Loucy (cell line): ENCODE measurements at regions not wholly inside any gene's neighbourhood (a gene's known extent, or its start where the extent isn't known, plus 50 kb on each side); places are given as distances from the start of the nearest gene placed in this dataset.

Source experiments
- EZH2phosphoT487 ChIP-seq: fragments of 200-600 bp; IDR thresholded peaks from 2 replicates; pipeline ENCODE4 v1.6.1; 2018; ENCODE audit warnings: antibody characterized with exemption, mild to moderate bottlenecking, moderate library complexity, borderline replicate concordance
- TF ChIP-seq, protein P1 (sequence below): fragments of 200-600 bp; sonication (generic); conservative IDR thresholded peaks from 2 replicates; pipeline ENCODE4 v1.5.1; 2014; ENCODE audit warnings: mild to moderate bottlenecking, antibody characterized with exemption, low read length

DNA sequence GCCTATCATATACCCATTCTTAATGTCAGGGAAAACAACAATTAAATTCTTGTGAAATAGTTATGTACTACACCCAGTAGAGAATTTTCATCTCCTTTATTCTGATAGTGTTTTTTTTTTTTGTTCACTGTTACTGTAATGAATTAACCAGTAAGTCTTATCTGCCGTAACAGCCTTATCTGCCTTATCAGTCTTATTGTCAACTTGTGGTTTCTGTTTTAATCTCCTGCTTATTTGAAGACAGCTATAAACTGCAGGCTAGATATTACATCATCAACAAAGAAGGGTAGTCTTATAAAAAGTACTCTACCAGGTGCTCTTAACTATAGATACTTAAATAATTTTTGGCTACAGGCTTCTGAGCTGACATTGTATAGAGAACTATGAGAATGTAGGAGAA, 79.5 kb downstream of the MAGEB5 start:
- TF ChIP-seq, protein P1, sequence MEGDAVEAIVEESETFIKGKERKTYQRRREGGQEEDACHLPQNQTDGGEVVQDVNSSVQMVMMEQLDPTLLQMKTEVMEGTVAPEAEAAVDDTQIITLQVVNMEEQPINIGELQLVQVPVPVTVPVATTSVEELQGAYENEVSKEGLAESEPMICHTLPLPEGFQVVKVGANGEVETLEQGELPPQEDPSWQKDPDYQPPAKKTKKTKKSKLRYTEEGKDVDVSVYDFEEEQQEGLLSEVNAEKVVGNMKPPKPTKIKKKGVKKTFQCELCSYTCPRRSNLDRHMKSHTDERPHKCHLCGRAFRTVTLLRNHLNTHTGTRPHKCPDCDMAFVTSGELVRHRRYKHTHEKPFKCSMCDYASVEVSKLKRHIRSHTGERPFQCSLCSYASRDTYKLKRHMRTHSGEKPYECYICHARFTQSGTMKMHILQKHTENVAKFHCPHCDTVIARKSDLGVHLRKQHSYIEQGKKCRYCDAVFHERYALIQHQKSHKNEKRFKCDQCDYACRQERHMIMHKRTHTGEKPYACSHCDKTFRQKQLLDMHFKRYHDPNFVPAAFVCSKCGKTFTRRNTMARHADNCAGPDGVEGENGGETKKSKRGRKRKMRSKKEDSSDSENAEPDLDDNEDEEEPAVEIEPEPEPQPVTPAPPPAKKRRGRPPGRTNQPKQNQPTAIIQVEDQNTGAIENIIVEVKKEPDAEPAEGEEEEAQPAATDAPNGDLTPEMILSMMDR: no peak
- TF ChIP-seq EZH2phosphoT487: no peak
